Chondrocyte (in vitro differentiated cells): ENCODE measurements at regions not wholly inside any gene's neighbourhood (a gene's known extent, or its start where the extent isn't known, plus 50 kb on each side); places are given as distances from the start of the nearest gene placed in this dataset.
A peak's percentile ranks its signal among the peaks of the same experiment; 100 is the strongest.

ENCODE experiments used
- DNase-seq: peaks from one replicate; pipeline ENCODE4 v3.0.0; 2021; ENCODE audit warnings: mixed read lengths, low spot score
- H3K27ac Mint-ChIP-seq: one replicate; pipeline ENCODE4 v1.8.0; 2021; ENCODE audit warnings: mild to moderate bottlenecking, moderate library complexity, mixed read lengths; ENCODE audit not compliant: unreplicated experiment
- H3K27me3 Mint-ChIP-seq: 2 replicates; pipeline ENCODE4 v1.8.0; 2021; ENCODE audit warnings: low read depth, mixed read lengths
- H3K36me3 Mint-ChIP-seq: 2 replicates; pipeline ENCODE4 v1.8.0; 2021; ENCODE audit warnings: low read depth, mixed read lengths
- H3K4me1 Mint-ChIP-seq: 2 replicates; pipeline ENCODE4 v1.8.0; 2021; ENCODE audit warnings: low read depth, mild to moderate bottlenecking, mixed read lengths
- H3K4me3 Mint-ChIP-seq: one replicate; pipeline ENCODE4 v1.8.0; 2021; ENCODE audit warnings: mild to moderate bottlenecking, moderate library complexity, mixed read lengths; ENCODE audit not compliant: unreplicated experiment
- H3K9me3 Mint-ChIP-seq: 2 replicates; pipeline ENCODE4 v1.8.0; 2021; ENCODE audit warnings: low read depth, mixed read lengths
- CTCF ChIP-seq: fragments of 200-600 bp; sonication (generic); IDR thresholded peaks from 2 replicates; pipeline ENCODE4 v1.5.0; 2021; ENCODE audit warnings: antibody characterized with exemption, mild to moderate bottlenecking, moderate library complexity

- DNase-seq: no peak
- peaks cover 12% of the 10 kb centered on the region for H3K9me3 Mint-ChIP-seq
- TF ChIP-seq CTCF: no peak
- no peak overlapping the region for H3K4me3 Mint-ChIP-seq
- no peak overlapping the region for H3K27ac Mint-ChIP-seq
- H3K4me1 Mint-ChIP-seq: no peaks in the 10 kb centered on the region
- no peaks in the 10 kb centered on the region for H3K36me3 Mint-ChIP-seq
- H3K27me3 Mint-ChIP-seq: peaks cover 4% of the 10 kb centered on the region
These were observed 549.9 kb upstream of the FSIP2 start for GRCh38 chr2:185188656-185189055.

- Mint-ChIP-seq H3K4me3 (no peak overlapping the region), H3K36me3 (no peaks in the 10 kb centered on the region), H3K27ac (no peak overlapping the region), H3K4me1 (no peaks in the 10 kb centered on the region), H3K9me3 (no peaks in the 10 kb centered on the region), H3K27me3 (peaks cover 25% of the 10 kb centered on the region)
- no peak for DNase-seq
- TF ChIP-seq CTCF: no peak
These were observed 537.5 kb upstream of the FSIP2 start for GRCh38 chr2:185201063-185201462.

GRCh38 chr2:185202381-185202780 lies 536.2 kb upstream of the FSIP2 start:
- DNase-seq: no peak
- peaks cover 24% of the 10 kb centered on the region for H3K27me3 Mint-ChIP-seq
- no peaks in the 10 kb centered on the region for H3K9me3 Mint-ChIP-seq
- TF ChIP-seq CTCF: no peak
- no peaks in the 10 kb centered on the region for H3K36me3 Mint-ChIP-seq
- no peaks in the 10 kb centered on the region for H3K4me1 Mint-ChIP-seq
- H3K27ac Mint-ChIP-seq: no peak overlapping the region
- H3K4me3 Mint-ChIP-seq: no peak overlapping the region

GRCh38 chr2:185202945-185203528 lies 535.6 kb upstream of the FSIP2 start:
- DNase-seq: no peak
- Mint-ChIP-seq H3K27me3 (peaks cover 20% of the 10 kb centered on the region), H3K27ac (no peak overlapping the region), H3K4me3 (no peak overlapping the region), H3K36me3 (no peaks in the 10 kb centered on the region), H3K4me1 (no peaks in the 10 kb centered on the region), H3K9me3 (no peaks in the 10 kb centered on the region)
- no peak for TF ChIP-seq CTCF

- Mint-ChIP-seq H3K4me3 (no peak overlapping the region), H3K36me3 (no peaks in the 10 kb centered on the region), H3K27me3 (peaks cover 16% of the 10 kb centered on the region), H3K4me1 (no peaks in the 10 kb centered on the region), H3K27ac (no peak overlapping the region), H3K9me3 (no peaks in the 10 kb centered on the region)
- TF ChIP-seq CTCF: peak; percentile 65
- no peak for DNase-seq
These were observed 530.3 kb upstream of the FSIP2 start for GRCh38 chr2:185208261-185208660.
